Activated B cell treated with CpG ODN at 0.5 μM for 24 hours (primary cell): ENCODE measurements at regions not wholly inside any gene's neighbourhood (a gene's known extent, or its start where the extent isn't known, plus 50 kb on each side); places are given as distances from the start of the nearest gene placed in this dataset.

Source experiments
- ATAC-seq: fragments of 200-7000 bp; cut with Tn5 transposase; one replicate; pipeline ENCODE4 v1.10.0; 2021; ENCODE audit warnings: low read depth, mild to moderate bottlenecking, moderate library complexity
- CTCF ChIA-PET: fragments of 350-600 bp; sonication (Branson Sonifier 250); formaldehyde crosslinking; loops from one replicate; lab custom pipeline; 2021; ENCODE audit warnings: antibody characterized with exemption; lab: Charles Lee
- POLR2A ChIA-PET: fragments of 350-600 bp; sonication (Branson Sonifier 250); formaldehyde crosslinking; loops from one replicate; lab custom pipeline; 2021; ENCODE audit warnings: antibody characterized with exemption; lab: Charles Lee
- DNase-seq: peaks from one replicate; pipeline ENCODE4 v3.0.0; 2022
- H3K27ac Mint-ChIP-seq: one replicate; pipeline ENCODE4 v1.8.0; 2020; ENCODE audit warnings: mixed read lengths
- H3K27me3 Mint-ChIP-seq: one replicate; pipeline ENCODE4 v1.8.0; 2021; ENCODE audit warnings: mixed read lengths
- H3K36me3 Mint-ChIP-seq: one replicate; pipeline ENCODE4 v1.8.0; 2021; ENCODE audit warnings: low read depth, mixed read lengths
- H3K4me1 Mint-ChIP-seq: one replicate; pipeline ENCODE4 v1.8.0; 2021; ENCODE audit warnings: mixed read lengths
- H3K4me3 Mint-ChIP-seq: one replicate; pipeline ENCODE4 v1.8.0; 2020; ENCODE audit warnings: mild to moderate bottlenecking, mixed read lengths
- H3K9me3 Mint-ChIP-seq: one replicate; pipeline ENCODE4 v1.8.0; 2020; ENCODE audit warnings: mixed read lengths
- CTCF ChIP-seq: fragments of 200-600 bp; IDR thresholded peaks from one replicate; pipeline ENCODE4 v1.8.0; 2022; ENCODE audit warnings: antibody characterized with exemption, mild to moderate bottlenecking
- intact Hi-C: fragments of 100-400 bp; cut with micrococcal nuclease; formaldehyde crosslinking; loops from one replicate; pipeline ENCODE4 v1.15.1; 2024

GRCh38 chr2:60167089-60167488, 386.4 kb downstream of the BCL11A start:
- no peaks in the 10 kb centered on the region for H3K27me3 Mint-ChIP-seq
- ChIA-PET POLR2A (no interaction called here), CTCF (no interaction called here)
- H3K27ac Mint-ChIP-seq, result no peak overlapping the region
- no peaks in the 10 kb centered on the region for H3K36me3 Mint-ChIP-seq
- no peak for DNase-seq
- H3K4me3 Mint-ChIP-seq, result no peak overlapping the region
- intact Hi-C loops, result no loop called here
- no peak for TF ChIP-seq CTCF
- ATAC-seq, result no peak
- no peaks in the 10 kb centered on the region for H3K4me1 Mint-ChIP-seq
- H3K9me3 Mint-ChIP-seq, result no peaks in the 10 kb centered on the region

- DNase-seq, result no peak
- ChIA-PET CTCF (no interaction called here), POLR2A (no interaction called here)
- Mint-ChIP-seq H3K27me3 (no peaks in the 10 kb centered on the region), H3K4me1 (peaks cover 11% of the 10 kb centered on the region), H3K36me3 (no peaks in the 10 kb centered on the region), H3K4me3 (no peak overlapping the region), H3K9me3 (no peaks in the 10 kb centered on the region), H3K27ac (no peak overlapping the region)
- intact Hi-C loops, result no loop called here
- no peak for TF ChIP-seq CTCF
- ATAC-seq, result no peak
Measured at GRCh38 chr2:60163691-60164090, 389.8 kb downstream of the BCL11A start.

GRCh38 chr2:60159519-60159918, 393.9 kb downstream of the BCL11A start:
- DNase-seq (no peak), ATAC-seq (no peak)
- no peak overlapping the region for H3K4me3 Mint-ChIP-seq
- intact Hi-C loops, result loop anchor here (10.0 kb wide), 1 partner anchor 1135 kb away; no protein-coding TSS in a partner anchor
- peaks cover 18% of the 10 kb centered on the region for H3K4me1 Mint-ChIP-seq
- no peak overlapping the region for H3K27ac Mint-ChIP-seq
- ChIA-PET POLR2A (no interaction called here), CTCF (no interaction called here)
- TF ChIP-seq CTCF, result no peak
- no peaks in the 10 kb centered on the region for H3K36me3 Mint-ChIP-seq
- H3K27me3 Mint-ChIP-seq, result no peaks in the 10 kb centered on the region
- no peaks in the 10 kb centered on the region for H3K9me3 Mint-ChIP-seq

- ChIA-PET POLR2A (no interaction called here), CTCF (no interaction called here)
- DNase-seq (no peak), ATAC-seq (no peak)
- H3K27ac Mint-ChIP-seq, result no peak overlapping the region
- intact Hi-C loops, result loop anchor here (10.0 kb wide), 1 partner anchor 1133 kb away; no protein-coding TSS in a partner anchor
- no peak overlapping the region for H3K4me3 Mint-ChIP-seq
- H3K27me3 Mint-ChIP-seq, result no peaks in the 10 kb centered on the region
- peaks cover 18% of the 10 kb centered on the region for H3K4me1 Mint-ChIP-seq
- no peak for TF ChIP-seq CTCF
- no peaks in the 10 kb centered on the region for H3K36me3 Mint-ChIP-seq
- H3K9me3 Mint-ChIP-seq, result no peaks in the 10 kb centered on the region
Measured at GRCh38 chr2:60158262-60158661, 395.2 kb downstream of the BCL11A start.

- TF ChIP-seq CTCF, result no peak
- intact Hi-C loops, result loop anchor here (10.0 kb wide), 1 partner anchor 1132 kb away; no protein-coding TSS in a partner anchor
- H3K27me3 Mint-ChIP-seq, result no peaks in the 10 kb centered on the region
- no peak overlapping the region for H3K27ac Mint-ChIP-seq
- POLR2A ChIA-PET, result interaction anchor here (0.7 kb wide), 1 partner anchor 9 kb away, joined by 4 read pairs; no protein-coding TSS in a partner anchor
- no peak overlapping the region for H3K4me3 Mint-ChIP-seq
- CTCF ChIA-PET, result no interaction called here
- ATAC-seq, result no peak
- peaks cover 2% of the 10 kb centered on the region for H3K36me3 Mint-ChIP-seq
- H3K4me1 Mint-ChIP-seq, result peaks cover 18% of the 10 kb centered on the region
- H3K9me3 Mint-ChIP-seq, result peaks cover 2% of the 10 kb centered on the region
- DNase-seq, result no peak
Measured at GRCh38 chr2:60157283-60157682, 396.2 kb downstream of the BCL11A start.
